OCI-LY1 (cell line): ENCODE measurements at regions not wholly inside any gene's neighbourhood (a gene's known extent, or its start where the extent isn't known, plus 50 kb on each side); places are given as distances from the start of the nearest gene placed in this dataset.

Experiments
- H2AFZ ChIP-seq: fragments of 200-600 bp; sonication (generic), shearing (Covaris generic); 2 replicates; pipeline ENCODE4 v1.6.0; 2014; ENCODE audit warnings: antibody characterized with exemption, mild to moderate bottlenecking, low read length
- H3F3A ChIP-seq: fragments of 200-600 bp; sonication (generic), shearing (Covaris generic); 2 replicates; pipeline ENCODE4 v1.6.0; 2014; ENCODE audit warnings: mild to moderate bottlenecking, antibody characterized with exemption, low read length, moderate library complexity; ENCODE audit not compliant: insufficient read depth
- H3K27ac ChIP-seq: fragments of 200-600 bp; sonication (generic); 2 replicates; pipeline ENCODE4 v1.5.1; 2014; ENCODE audit warnings: low read length, mixed run types, mild to moderate bottlenecking, low read depth; ENCODE audit not compliant: poor library complexity, severe bottlenecking
- H3K27me3 ChIP-seq: fragments of 200-600 bp; sonication (generic); 2 replicates; pipeline ENCODE4 v1.6.0; 2014; ENCODE audit warnings: antibody characterized with exemption, mild to moderate bottlenecking, low read length, moderate library complexity; ENCODE audit not compliant: insufficient read depth
- H3K36me3 ChIP-seq: fragments of 200-600 bp; sonication (generic); 2 replicates; pipeline ENCODE4 v1.6.1; 2014; ENCODE audit warnings: mild to moderate bottlenecking, antibody characterized with exemption, low read length, moderate library complexity, mixed read lengths; ENCODE audit not compliant: insufficient read depth
- H3K4me1 ChIP-seq: fragments of 200-600 bp; sonication (generic); 2 replicates; pipeline ENCODE4 v1.5.1; 2014; ENCODE audit warnings: mild to moderate bottlenecking, low read length, moderate library complexity; ENCODE audit not compliant: insufficient read depth, severe bottlenecking
- H3K4me2 ChIP-seq: fragments of 200-600 bp; sonication (generic), shearing (Covaris generic); 2 replicates; pipeline ENCODE4 v1.6.1; 2014; ENCODE audit warnings: low read length
- H3K4me3 ChIP-seq: fragments of 200-600 bp; sonication (generic); 2 replicates; pipeline ENCODE4 v1.5.1; 2014; ENCODE audit warnings: low read length, low read depth, mild to moderate bottlenecking, mixed read lengths; ENCODE audit not compliant: poor library complexity, severe bottlenecking
- H3K79me2 ChIP-seq: fragments of 200-600 bp; shearing (Covaris generic); 2 replicates; pipeline ENCODE4 v1.6.1; 2016; ENCODE audit warnings: mixed run types, low read length, mixed read lengths; ENCODE audit not compliant: insufficient read depth
- H3K9ac ChIP-seq: fragments of 200-600 bp; sonication (generic), shearing (Covaris generic); 2 replicates; pipeline ENCODE4 v1.6.1; 2014; ENCODE audit warnings: mild to moderate bottlenecking, low read length, mixed read lengths
- H3K9me2 ChIP-seq: fragments of 200-600 bp; sonication (generic), shearing (Covaris generic); 2 replicates; pipeline ENCODE4 v1.6.1; 2014; ENCODE audit warnings: low read depth, mild to moderate bottlenecking, low read length, mixed read lengths
- H3K9me3 ChIP-seq: fragments of 200-600 bp; shearing (Covaris generic); 2 replicates; pipeline ENCODE4 v1.6.1; 2014; ENCODE audit warnings: low read length, mixed read lengths
- H4K20me1 ChIP-seq: fragments of 200-600 bp; sonication (generic), shearing (Covaris generic); 2 replicates; pipeline ENCODE4 v1.6.0; 2016; ENCODE audit warnings: mild to moderate bottlenecking, low read length; ENCODE audit not compliant: insufficient read depth
- EZH2 ChIP-seq: fragments of 200-600 bp; sonication (generic), shearing (Covaris generic); IDR thresholded peaks from 2 replicates; pipeline ENCODE4 v1.8.0; 2017; ENCODE audit warnings: borderline replicate concordance, mixed run types, mild to moderate bottlenecking, antibody characterized with exemption, low read length, moderate library complexity, mixed read lengths
- TF ChIP-seq, protein P1 (sequence below): fragments of 200-600 bp; sonication (generic), shearing (Covaris generic); IDR thresholded peaks from 2 replicates; pipeline ENCODE4 v1.5.1; 2017; ENCODE audit warnings: mild to moderate bottlenecking, antibody characterized with exemption, low read length, moderate library complexity, mixed read lengths

DNA sequence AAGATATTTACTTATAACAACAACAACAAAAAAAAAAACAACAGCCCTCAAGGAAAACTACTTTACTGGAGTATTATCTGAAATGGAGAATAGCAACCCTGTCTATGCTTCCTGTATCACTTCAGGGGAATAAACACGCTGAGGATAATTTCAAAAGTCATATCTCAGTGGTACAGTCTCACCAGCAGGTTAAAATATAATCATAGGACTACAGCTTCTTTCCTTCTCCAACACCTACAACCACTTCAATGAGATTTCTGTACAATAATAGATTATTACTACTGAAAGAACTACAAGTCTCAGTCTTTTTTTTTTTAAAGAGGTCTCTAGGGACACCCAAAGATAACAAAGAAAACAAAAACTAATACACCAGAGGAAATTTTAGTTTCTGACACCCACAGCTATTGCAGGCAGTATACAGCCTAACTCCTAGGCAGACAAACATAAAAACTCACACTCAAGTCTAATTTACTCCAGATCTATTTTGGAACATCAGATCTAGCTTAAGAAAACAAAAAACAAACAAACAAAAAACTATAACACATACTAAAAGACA is 268.2 kb downstream of the BCHE start:
- Histone ChIP-seq H3K9me3 (no peaks in the 10 kb centered on the region), H3F3A (no peaks in the 10 kb centered on the region), H3K79me2 (no peaks in the 10 kb centered on the region), H3K27me3 (no peaks in the 10 kb centered on the region), H2AFZ (no peak overlapping the region), H4K20me1 (no peaks in the 10 kb centered on the region), H3K4me3 (no peak overlapping the region), H3K4me2 (no peak overlapping the region), H3K27ac (no peak overlapping the region), H3K36me3 (no peaks in the 10 kb centered on the region), H3K9ac (no peak overlapping the region), H3K4me1 (no peaks in the 10 kb centered on the region), H3K9me2 (no peaks in the 10 kb centered on the region; the same call in 1 of the 2 replicates)
- TF ChIP-seq EZH2: no peak
- TF ChIP-seq, protein P1, sequence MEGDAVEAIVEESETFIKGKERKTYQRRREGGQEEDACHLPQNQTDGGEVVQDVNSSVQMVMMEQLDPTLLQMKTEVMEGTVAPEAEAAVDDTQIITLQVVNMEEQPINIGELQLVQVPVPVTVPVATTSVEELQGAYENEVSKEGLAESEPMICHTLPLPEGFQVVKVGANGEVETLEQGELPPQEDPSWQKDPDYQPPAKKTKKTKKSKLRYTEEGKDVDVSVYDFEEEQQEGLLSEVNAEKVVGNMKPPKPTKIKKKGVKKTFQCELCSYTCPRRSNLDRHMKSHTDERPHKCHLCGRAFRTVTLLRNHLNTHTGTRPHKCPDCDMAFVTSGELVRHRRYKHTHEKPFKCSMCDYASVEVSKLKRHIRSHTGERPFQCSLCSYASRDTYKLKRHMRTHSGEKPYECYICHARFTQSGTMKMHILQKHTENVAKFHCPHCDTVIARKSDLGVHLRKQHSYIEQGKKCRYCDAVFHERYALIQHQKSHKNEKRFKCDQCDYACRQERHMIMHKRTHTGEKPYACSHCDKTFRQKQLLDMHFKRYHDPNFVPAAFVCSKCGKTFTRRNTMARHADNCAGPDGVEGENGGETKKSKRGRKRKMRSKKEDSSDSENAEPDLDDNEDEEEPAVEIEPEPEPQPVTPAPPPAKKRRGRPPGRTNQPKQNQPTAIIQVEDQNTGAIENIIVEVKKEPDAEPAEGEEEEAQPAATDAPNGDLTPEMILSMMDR: no peak

DNA sequence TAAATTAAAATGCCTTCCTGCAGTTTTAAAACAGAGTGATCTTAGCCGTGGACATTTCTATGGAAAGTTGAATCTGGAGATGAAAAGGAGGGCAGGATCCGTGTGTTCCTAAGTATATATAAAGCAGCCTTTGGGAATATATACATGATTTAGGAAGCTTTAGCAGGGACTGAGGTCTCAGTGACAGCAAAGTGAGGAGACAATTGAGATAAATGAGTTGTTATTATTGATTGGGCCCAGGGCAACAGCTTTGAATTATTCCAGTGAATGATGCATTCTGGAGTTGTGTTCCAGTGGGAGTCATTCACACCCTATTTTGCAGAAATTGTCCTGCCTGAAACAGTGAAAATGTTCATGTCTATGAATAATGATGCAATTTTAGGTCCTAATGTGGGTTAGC is 281.4 kb downstream of the BCHE start:
- no peaks in the 10 kb centered on the region for H3F3A ChIP-seq
- no peaks in the 10 kb centered on the region for H3K27me3 ChIP-seq
- no peak overlapping the region for H3K9ac ChIP-seq
- no peaks in the 10 kb centered on the region for H3K4me1 ChIP-seq
- no peaks in the 10 kb centered on the region for H3K9me2 ChIP-seq
- no peak overlapping the region for H2AFZ ChIP-seq
- H3K27ac ChIP-seq: no peak overlapping the region
- H3K4me3 ChIP-seq: no peak overlapping the region
- no peaks in the 10 kb centered on the region for H3K79me2 ChIP-seq
- H3K9me3 ChIP-seq: no peaks in the 10 kb centered on the region
- no peak for TF ChIP-seq EZH2
- TF ChIP-seq, protein P1: no peak
- no peaks in the 10 kb centered on the region for H3K36me3 ChIP-seq
- H3K4me2 ChIP-seq: no peak overlapping the region
- no peaks in the 10 kb centered on the region for H4K20me1 ChIP-seq

- Histone ChIP-seq H3K4me1 (no peaks in the 10 kb centered on the region), H3K36me3 (no peaks in the 10 kb centered on the region), H3K27ac (no peak overlapping the region), H3K9me2 (no peaks in the 10 kb centered on the region), H2AFZ (no peak overlapping the region), H4K20me1 (no peaks in the 10 kb centered on the region), H3K4me2 (no peak overlapping the region), H3K9me3 (no peaks in the 10 kb centered on the region), H3K9ac (no peak overlapping the region), H3F3A (no peaks in the 10 kb centered on the region), H3K79me2 (no peaks in the 10 kb centered on the region), H3K4me3 (no peak overlapping the region), H3K27me3 (no peaks in the 10 kb centered on the region)
- no peak for TF ChIP-seq EZH2
- TF ChIP-seq, protein P1: no peak
Observed at GRCh38 chr3:165553371-165553770, 283.9 kb downstream of the BCHE start.
